GM19025 (cell line): ENCODE measurements at regions not wholly inside any gene's neighbourhood (a gene's known extent, or its start where the extent isn't known, plus 50 kb on each side); places are given as distances from the start of the nearest gene placed in this dataset.

ENCODE experiments used
- ATAC-seq: cut with Tn5 transposase; IDR thresholded peaks from one replicate; pipeline ENCODE4 v1.9.1; 2021; ENCODE audit warnings: mild to moderate bottlenecking, low read depth, moderate library complexity; ENCODE audit not compliant: unreplicated experiment

DNA sequence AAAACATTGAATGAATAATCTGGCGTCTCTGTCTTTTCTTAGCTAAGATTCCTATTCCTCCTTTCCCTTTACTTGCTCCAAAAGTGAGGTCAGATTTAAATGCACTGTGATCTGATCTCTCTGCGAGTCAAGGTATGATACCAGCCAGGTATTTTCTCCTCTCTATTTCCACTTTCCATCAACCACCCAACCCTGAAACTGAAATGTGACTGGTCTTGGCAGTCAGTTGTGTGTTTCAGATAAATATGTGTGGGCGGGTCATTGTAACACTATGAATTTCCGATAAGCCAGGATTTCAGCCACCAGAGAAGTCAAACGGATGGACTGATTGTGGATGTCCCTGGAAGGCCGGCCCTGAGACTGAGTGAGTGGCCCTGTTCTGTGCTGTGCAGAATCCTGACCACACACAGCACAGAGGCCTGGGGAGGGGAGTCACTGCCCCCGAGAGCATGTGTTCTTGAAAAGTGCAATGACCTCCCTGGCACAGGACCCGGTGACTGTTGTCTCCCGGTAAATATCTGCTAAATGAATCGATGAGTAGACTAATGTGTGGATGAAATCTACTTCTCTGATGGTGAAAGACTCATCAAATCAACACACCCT lies 612.5 kb upstream of the TMEM132C start:
- no peak for ATAC-seq

DNA sequence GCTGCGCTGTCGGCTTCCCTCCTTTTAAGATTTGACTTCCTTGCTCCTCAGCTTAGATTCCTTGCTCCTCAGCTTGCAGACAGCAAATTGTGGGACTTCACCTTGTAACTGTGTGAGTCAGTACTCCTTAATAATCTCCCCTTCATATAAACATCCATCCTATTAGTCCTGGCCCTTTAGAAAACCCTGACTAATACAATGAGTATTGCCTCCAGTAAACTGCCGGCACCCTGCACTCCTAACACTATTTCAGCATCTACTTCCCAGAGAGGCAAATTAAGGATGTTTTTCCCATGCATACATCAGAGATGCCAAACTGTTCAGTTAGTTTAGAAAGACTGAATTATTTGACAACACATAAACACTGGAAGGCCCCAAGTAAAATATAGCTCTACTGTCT lies 611.3 kb upstream of the TMEM132C start:
- ATAC-seq = no peak

DNA sequence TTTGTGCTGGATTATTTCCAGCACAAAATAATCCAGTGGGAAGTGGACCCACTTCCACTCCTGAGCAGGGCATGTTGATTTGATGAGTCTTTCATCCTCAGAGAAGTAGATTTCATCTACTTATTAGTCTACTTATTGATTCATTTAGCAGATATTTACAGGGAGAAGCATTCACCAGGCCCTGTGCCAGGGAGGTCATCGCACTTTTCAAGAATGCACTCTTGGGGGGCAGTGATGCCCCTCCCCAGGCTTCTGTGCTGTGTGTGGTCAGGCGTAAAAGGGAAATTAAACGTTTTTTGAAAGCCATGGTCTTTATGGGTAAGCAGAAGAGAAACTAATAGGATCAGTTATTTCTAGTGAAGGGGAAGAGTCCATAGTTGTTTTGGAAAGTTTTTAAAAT lies 610.7 kb upstream of the TMEM132C start:
- no peak for ATAC-seq

DNA sequence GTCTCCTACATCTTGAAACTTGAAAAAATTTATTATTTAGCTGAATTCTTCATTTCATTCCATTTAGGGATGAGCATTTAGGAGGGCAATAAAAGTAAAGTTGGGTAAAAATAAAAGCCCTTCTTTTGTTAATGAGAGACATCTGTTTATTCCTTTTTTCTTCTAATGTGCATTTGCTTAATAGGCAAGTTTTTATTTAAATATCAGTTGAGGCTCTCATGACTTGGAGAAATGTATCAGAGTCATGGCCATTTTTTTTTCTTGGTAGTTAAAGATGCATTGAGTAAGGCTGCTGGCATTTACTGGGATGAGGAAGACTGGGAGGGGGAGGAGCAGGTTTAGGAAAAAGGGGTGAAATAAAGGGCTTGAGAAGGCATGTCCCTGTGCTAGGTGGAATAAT lies 609.9 kb upstream of the TMEM132C start:
- no peak for ATAC-seq

DNA sequence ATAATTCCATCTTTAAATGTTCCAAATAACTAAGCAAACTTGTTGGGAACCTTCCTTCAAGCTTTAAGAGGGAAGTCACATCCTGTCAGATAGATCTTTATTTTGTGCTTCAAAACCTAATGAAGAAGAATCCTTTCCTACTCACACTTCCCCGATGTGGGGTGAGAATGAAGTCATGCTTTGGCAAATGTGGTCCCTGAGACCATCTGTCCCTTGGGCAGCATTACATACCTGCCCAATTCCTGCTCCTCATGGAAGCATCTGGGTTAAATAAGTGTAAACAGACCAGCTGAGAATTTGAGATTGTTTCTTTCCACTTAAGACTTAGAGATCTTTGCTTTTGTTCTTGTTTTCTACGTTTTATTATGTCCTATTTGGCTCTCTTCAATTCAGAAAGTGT lies 606.0 kb upstream of the TMEM132C start:
- ATAC-seq = no peak

DNA sequence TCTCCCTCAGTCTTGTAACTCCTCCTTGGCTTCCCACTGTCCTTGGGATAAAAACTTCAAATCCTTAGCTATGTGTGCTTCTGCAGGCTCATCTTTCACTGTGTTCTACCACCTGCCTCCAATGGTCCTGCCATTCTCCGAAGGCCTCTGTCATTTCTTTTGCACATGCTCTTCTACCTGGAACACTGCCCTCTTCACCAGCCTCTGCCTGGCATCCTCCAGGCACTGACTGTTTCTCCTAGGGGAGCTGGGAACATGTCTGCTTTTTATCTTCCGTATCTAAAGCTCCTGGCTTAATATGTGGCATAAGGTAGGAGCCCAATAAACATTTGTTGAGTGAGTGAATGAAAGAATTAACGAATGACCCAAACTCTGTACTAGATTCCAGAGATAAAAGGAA lies 603.3 kb upstream of the TMEM132C start:
- no peak for ATAC-seq

DNA sequence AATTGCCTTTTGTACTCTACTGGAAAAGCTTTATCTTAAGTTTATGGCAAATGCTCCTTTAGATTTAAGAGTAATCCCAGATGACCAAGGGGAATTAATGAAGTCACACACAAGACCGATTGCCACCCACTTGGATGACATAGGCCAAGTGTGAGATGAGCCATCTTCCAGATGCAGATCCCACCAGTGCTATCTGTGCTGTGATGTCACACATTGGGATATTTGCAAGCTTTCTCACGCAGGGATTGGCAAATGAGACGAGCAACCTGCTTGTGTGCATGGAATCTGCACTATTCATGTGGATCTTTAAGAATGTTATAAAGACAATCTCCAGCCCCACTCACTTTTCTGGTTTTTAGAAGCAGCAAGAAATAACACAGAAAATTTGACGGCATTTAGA lies 602.1 kb upstream of the TMEM132C start:
- no peak for ATAC-seq

DNA sequence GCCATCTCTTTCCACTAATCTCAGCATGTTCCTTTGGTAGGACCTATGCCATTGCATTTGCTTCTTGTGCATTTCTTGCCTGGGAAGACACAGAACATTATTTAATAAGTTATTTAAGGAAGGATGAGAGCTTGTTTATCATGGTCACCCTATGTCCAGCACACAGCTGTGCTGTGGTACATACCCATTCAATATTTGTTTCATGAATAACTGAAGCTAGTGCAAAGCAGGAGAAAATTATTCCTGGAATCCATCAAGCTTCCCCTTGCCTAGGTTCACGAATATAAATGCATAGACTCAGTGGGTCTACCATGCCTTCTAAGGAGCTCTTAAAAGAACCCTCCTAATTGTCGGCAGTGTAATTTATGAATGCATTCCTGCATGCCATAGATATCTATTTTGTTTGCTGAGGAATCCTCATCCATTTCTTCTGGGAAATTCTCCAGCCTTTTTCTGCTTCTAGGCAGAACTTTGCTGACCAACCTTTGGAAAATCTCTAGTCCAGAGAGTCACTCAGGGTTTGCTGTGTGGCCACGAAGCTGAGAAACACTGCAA lies 599.8 kb upstream of the TMEM132C start:
- no peak for ATAC-seq

DNA sequence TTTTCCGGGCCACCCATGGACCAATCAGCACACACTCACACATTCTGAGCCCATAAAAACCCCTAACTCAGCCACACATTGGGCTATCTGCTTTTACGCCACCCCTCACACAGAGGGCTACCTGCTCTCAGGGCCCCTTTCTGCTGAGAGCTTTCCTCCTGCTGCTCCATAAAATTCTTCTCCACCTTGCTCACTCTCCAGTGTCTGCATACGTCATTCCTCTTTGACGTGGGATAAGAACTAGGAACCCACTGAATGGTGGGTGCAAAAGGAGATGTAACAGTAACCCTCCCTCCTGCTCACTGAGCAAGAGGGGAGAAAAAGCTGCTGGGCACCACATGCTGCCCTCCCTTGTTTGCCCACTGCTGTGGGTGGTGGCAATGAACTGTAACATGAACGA lies 596.7 kb upstream of the TMEM132C start:
- ATAC-seq = no peak

DNA sequence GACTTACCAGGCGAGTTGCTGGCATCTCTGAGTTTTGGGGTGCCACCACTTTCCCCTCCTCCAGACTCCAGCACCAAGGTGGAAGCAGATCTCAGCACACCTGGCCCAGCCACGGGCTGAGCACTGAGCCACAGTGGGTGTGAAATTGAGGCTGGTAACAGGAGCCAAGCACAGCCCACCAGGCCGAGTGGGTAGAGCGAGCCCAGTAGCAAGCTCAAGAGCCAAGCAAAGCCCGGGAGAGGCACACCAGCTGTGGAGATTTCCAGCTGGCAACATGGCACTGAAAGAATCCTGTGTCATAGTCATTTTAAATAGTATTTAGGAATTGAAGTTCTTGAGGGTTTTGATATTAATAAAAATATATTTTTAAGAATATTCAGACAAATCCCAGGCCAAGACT lies 596.2 kb upstream of the TMEM132C start:
- no peak for ATAC-seq

DNA sequence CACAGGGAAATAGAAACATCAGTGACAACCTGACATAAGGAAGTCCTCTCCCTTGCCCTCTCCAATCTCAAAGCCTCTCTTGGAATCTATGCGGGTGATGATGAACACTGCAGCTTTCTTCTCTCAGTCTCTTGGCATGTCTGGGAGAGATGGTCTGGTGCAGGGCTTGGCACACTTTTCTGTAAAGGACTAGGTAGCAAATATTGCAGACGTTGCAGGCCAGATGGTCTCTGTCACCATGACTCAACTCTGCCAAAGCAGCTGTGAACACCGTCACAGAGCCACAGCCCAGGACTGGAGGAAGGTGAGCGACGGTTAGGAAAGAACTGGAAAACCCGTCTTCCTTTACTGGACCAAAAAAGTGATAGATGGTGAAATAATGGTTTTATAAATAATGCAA lies 591.0 kb upstream of the TMEM132C start:
- no peak for ATAC-seq

DNA sequence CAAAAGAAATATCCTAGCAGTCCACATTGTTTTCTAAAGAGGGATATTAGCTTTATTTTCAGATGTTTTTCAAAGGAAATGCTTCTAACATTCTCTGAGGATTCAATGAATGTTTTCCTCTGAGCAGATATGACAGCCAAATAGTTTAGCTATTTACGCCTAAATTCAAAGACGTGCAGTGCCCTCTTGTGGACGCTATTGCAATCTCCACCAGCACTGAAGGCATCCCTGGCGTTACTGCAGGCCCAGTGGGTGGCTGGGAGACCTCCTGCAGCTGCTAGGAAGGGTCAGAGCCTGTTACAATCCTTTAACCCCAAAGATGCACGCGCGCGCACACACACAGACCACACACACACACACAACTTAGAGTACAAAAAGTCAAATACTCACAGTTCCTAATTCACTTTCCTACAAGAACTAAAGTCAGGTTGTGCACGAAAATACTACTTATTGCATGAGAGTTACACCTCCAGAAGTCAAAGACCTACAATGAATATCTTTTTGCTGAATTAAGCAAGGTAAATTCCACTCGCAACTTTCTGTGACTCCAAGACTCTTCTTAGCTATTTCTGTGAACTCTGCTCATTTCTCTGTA lies 589.3 kb upstream of the TMEM132C start:
- ATAC-seq = no peak

DNA sequence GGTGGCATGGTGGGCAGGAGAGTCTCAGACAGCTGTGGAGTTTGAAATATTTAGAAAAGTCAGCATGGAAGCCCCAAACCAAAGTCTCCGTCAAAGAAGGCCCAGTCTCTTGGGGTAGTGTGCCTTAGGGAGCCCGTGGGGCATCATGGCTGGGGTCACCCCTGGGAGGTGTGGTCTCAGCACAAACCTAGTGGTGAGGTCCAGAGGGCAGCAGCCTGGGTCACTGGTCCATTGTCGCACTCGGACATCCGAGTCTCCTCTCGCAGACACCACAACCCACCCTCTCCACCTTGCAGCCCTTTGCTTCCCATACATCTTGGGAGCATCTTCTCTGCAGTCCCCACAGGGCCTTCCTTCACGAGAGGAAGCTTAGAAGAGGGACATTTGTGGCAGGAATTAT lies 588.0 kb upstream of the TMEM132C start:
- no peak for ATAC-seq

DNA sequence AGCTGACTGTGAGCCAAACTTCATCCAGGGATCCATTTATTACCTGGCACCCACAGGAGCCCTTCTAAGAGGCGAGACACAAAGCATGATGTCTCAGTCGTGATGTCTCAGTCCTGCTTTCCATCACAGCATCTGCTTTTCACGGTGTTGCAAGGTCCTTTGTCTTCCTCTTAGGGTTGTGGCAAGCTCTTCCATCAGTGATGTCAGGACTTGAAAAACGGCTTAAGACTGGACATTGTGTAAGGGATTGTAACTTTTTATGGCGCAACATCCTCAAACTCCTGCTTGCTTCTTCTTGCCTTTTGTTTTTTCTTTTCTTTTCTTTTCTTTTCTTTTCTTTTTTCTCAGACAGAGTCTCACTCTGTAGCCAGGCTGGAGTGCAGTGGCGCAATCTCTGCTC lies 586.5 kb upstream of the TMEM132C start:
- ATAC-seq = no peak

DNA sequence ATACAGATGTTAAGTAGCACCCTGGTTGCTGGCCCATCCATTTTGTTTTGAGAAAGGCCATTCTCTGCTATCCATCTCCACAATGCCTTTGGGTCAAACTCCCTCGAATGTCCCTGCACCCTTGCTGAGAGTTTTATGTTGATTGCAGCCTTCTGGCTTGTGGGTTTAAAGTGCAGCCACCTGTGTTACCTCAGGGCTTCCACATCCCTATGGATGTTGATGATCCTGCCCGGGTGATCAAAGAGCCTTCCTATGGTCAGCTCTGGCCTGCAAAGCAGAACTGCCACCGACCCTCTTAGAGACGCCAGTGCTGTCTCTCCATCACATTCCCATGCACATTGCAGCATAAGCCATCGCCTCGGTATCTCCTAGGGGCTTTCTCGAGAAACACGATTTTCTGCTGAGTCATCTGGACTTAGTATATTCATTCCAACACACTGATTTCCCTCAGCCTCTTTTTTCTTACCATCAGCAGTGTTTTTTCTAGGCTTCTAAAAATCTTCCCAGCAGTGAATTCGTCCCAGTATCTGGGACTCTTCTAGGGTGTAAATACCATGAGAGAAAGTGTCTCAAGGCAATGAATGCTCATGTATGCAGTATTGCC lies 585.7 kb upstream of the TMEM132C start:
- ATAC-seq = no peak

DNA sequence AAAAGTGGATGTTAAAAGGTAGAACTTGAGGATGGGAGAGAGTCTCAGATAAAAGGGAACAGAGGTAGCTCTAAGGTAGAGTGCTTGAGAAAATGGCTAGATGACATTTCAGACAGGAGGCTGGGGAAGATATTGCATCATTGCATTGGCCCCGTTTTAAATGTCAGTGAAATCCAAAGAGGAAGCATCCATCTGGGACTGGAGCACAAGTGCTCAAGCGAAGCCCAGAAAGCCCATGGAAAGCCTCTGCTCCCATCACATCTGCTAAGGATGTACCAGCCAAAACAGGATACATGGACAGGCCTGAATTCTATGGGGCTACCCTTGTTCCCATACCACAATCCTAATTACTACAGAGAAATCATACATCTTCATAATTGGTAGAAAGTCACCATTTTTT lies 581.5 kb upstream of the TMEM132C start:
- no peak for ATAC-seq

DNA sequence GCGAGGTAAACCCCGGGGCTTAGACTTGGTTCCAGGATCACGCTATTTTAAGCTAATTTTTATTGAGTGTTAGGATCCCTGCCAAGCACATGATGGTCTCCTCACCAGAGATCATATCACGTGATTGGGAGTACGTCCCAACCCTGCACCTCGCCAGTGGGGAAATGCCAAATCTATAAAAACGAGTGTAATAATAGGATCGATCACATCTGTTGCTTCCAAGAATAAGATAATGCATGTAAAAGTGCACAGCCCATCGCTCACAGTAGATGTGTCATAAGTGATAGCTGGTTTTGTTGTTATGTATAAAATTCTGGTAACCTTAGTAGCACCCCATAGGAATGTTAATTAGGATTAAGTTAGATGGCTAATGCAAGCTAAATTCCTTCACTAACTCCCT lies 581.0 kb upstream of the TMEM132C start:
- no peak for ATAC-seq

DNA sequence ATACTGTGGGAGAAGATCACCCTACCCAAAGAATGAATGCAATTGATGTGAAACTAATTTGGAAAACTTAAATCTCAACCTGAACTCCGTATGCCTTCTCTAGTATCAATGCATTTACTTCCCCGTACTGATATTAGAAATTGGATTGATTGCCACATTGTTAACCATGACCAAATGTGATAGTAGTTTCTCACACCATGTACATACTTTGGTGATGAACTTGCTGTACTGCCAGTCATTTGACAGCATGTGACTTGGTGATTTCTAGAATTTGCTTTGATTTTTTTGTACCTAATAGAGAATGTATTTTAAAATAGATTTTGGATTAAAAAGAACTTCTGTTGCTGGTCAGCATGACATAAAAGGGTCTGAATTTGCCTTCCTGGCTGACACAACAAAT lies 579.8 kb upstream of the TMEM132C start:
- no peak for ATAC-seq

DNA sequence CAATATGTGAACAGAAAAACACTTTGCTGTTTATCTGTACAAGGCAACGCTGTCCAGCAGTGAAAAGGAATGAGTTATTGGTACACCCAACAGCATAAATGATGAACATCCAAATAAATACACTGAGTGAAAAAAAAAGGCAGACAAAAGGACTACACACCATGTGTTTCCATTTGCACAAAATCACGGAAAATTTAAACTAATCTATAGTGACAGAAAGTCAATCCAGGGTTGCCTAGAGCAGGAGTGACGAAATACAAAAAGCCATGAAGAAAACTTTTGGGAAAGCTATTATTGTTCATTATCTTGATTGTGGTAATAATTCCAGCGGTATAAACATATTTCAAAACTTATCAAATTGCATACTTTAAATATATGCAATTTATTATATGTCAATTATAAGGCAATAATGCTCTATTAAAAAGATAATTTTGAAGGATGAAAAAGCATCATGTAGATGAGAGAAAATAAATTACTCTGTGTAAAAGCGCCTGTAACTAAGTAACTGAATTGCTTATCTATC lies 578.0 kb upstream of the TMEM132C start:
- no peak for ATAC-seq

DNA sequence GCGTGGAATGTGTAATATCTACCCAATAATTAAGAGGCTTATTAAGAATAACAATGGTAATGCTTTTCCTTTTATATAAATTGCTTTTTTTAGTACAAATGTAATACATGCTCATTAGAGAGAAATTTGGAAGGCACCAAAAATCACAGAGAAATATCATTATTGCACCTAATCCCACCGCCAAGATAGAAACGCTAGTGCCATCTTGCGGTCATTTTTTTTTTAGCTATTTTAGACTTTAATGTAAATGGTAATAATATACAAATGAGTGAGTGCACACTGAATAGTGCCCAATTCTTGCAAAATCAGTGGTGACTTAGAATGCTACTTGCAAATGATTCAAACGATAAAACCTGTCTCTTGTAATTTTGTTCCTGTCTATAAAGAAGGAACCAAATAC lies 576.8 kb upstream of the TMEM132C start:
- no peak for ATAC-seq

DNA sequence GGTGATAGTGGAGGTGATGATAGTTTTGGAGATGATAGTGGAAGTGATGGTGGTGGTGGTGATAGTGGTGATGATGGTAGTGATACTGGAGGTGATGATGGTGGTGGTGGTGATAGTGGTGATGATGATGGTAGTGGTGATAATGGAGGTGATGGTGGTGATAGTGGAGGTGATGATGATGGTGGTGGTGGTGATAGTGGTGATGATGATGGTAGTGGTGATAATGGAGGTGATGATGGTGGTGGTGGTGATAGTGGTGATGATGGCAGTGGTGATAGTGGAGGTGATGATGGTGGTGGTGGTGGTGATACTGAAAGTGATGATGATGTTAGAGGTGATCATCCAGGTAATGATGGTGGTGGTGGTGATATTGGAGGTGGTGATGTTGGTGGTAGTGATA lies 570.0 kb upstream of the TMEM132C start:
- ATAC-seq = no peak

DNA sequence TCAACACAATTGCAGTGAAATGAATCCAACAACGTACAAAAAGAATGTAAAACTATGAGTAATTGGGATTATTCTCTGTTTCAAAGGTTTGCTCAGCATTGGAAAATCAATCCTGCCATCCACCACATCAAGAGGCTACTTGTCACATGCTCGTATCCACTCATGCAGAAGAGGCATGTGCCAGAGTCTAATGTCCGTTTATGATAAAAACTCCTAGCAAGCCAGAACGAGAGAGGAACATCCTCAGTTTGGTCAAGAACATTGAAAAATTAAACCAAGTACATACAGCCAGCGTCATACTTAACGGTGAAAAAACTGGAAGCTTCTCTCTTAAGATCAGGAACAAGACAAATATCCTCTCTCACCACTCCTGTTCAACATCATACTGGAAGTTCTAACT lies 563.9 kb upstream of the TMEM132C start:
- ATAC-seq = no peak
